ENCODE measurements at regions not wholly inside any gene's neighbourhood (a gene's known extent, or its start where the extent isn't known, plus 50 kb on each side); places are given as distances from the start of the nearest gene placed in this dataset.

DNA sequence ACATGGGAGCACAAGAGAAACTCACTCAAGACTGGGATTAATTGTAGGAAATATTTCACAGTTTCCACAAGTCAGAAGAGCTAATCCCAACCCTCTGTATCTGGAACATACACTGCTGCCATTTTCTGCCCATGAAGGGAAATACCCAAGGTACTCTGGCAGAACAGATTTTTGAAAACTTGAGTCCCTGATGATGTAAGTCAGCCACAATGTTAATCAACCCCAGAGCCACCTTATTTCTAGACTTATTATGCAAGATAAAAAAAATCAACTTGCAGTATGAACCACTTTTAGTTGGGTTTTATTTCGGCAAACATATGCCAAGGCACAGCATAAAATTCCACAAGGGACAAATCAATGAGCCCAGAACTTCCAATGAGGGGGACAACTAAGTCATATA, 141.5 kb downstream of the LY86 start:
- Histone ChIP-seq H3K36me3 (ENCODE audit: insufficient read depth, low read length) (no peaks in the 10 kb centered on the region), H3K27ac (ENCODE audit: low read depth, low read length) (no peak overlapping the region), H3K9me3 (ENCODE audit: low read length) (no peaks in the 10 kb centered on the region), H3K4me3 (ENCODE audit: low read length) (no peak overlapping the region), H3K27me3 (ENCODE audit: insufficient read depth, low read length, poor library complexity, severe bottlenecking) (no peaks in the 10 kb centered on the region), H3K4me1 (ENCODE audit: insufficient read depth, low read length) (peaks cover 1% of the 10 kb centered on the region)
- Mint-ChIP-seq H3K27me3 (peaks cover 11 to 35% of the 10 kb centered on the region in 2 donors), H3K9me3 (peaks cover 0 to 3% (median 0%) of the 10 kb centered on the region in 5 donors), H3K4me1 (peaks cover 0 to 4% (median 1%) of the 10 kb centered on the region in 3 donors), H3K36me3 (no peaks in the 10 kb centered on the region), H3K27ac (no peak overlapping the region), H3K4me3 (no peak overlapping the region)
- CTCF ChIA-PET: no interaction called here
- POLR2A ChIA-PET: no interaction called here
- no peak for DNase-seq

DNA sequence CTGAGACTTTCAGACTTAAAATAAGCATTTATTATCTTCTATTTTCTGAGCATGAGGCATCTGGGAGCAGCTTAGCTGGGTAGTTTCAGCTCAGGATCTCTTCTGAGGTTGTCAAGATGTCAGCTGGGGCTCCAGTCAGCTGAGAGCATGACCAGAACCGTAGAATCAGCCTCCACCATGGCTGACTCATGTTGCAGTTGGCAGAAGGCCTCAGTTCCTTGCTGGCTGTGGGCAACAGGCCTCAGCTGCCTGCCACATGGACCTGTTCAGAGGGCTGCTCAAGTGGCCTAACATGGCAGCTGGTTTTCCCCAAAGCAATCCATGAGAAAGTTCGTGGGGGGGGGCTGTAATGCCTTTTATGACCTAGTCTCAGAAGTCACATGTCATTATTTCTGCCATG, 142.3 kb downstream of the LY86 start:
- H3K27me3 Mint-ChIP-seq: peaks cover 10 to 36% of the 10 kb centered on the region in 2 donors
- Histone ChIP-seq H3K4me3 (ENCODE audit: low read length) (no peak overlapping the region), H3K36me3 (ENCODE audit: insufficient read depth, low read length) (no peaks in the 10 kb centered on the region), H3K27me3 (ENCODE audit: insufficient read depth, low read length, poor library complexity, severe bottlenecking) (no peaks in the 10 kb centered on the region), H3K4me1 (ENCODE audit: insufficient read depth, low read length) (no peaks in the 10 kb centered on the region), H3K9me3 (ENCODE audit: low read length) (no peaks in the 10 kb centered on the region), H3K27ac (ENCODE audit: low read depth, low read length) (no peak overlapping the region)
- ChIA-PET CTCF (no interaction called here), POLR2A (no interaction called here)
- H3K4me3 Mint-ChIP-seq: no peak overlapping the region
- H3K9me3 Mint-ChIP-seq: peaks cover 0 to 3% (median 0%) of the 10 kb centered on the region in 5 donors
- DNase-seq: no peak
- H3K4me1 Mint-ChIP-seq: peaks cover 0 to 1% (median under 1%) of the 10 kb centered on the region in 3 donors
- no peaks in the 10 kb centered on the region for H3K36me3 Mint-ChIP-seq
- no peak overlapping the region for H3K27ac Mint-ChIP-seq

GRCh38 chr6:6734479-6735465, 146.3 kb downstream of the LY86 start:
- no peaks in the 10 kb centered on the region for H3K9me3 Mint-ChIP-seq
- no peak overlapping the region for H3K27ac Mint-ChIP-seq
- H3K4me3 Mint-ChIP-seq: no peak overlapping the region
- H3K4me3 ChIP-seq (ENCODE audit: low read length): no peak overlapping the region
- peaks cover 9 to 65% of the 10 kb centered on the region in 2 donors for H3K27me3 Mint-ChIP-seq
- POLR2A ChIA-PET: no interaction called here
- no peaks in the 10 kb centered on the region for H3K36me3 ChIP-seq (ENCODE audit: insufficient read depth, low read length)
- H3K27ac ChIP-seq (ENCODE audit: low read depth, low read length): no peak overlapping the region
- CTCF ChIA-PET: no interaction called here
- H3K4me1 Mint-ChIP-seq: no peaks in the 10 kb centered on the region
- H3K9me3 ChIP-seq (ENCODE audit: low read length): no peaks in the 10 kb centered on the region
- no peak for DNase-seq
- H3K4me1 ChIP-seq (ENCODE audit: insufficient read depth, low read length): no peaks in the 10 kb centered on the region
- H3K27me3 ChIP-seq (ENCODE audit: insufficient read depth, low read length, poor library complexity, severe bottlenecking): no peaks in the 10 kb centered on the region
- H3K36me3 Mint-ChIP-seq: no peaks in the 10 kb centered on the region

DNA sequence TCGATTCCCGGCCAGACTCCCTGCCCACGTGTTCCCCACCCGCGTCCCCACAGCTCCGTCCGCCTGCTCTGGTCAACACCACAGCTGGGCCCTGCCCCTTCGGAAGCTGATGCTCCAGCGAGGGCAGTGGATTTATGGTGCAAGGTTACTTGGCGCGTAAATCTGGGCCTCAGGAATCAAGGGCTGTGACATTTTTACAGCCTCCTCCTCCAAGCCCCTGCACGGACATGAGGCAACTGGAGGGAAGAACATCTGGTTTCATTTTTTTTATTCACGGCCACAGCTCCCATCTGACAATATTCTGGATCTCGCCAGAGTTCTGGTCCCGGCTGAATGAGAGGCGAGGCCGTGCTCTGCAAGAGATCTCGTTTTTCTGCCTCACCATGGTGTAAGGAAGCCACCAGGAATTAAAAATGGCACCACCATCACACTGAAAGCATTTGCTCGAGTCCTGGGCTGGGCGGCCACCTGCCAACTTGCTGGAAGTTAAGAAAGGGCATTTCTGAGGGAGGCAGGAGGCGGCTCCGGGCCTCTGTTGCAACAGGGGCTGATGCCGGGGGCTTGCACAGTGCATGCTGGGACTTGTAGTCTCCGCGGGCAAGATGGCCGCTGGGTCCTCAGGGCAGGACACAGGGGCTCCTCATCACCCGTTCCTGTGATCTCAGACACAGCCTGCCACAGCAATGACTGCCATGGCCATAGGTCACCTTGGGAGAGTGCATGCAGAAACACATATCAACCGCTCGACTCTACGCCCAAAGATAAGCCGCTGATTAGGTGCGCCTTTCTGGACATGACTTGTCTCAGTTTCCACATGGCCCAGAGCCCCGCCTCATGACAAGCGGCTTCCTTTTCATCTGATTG, 148.5 kb downstream of the LY86 start:
- no peaks in the 10 kb centered on the region for H3K36me3 ChIP-seq (ENCODE audit: insufficient read depth, low read length)
- POLR2A ChIA-PET: no interaction called here
- Mint-ChIP-seq H3K27ac (no peak overlapping the region), H3K4me1 (no peaks in the 10 kb centered on the region), H3K9me3 (no peaks in the 10 kb centered on the region), H3K4me3 (no peak overlapping the region), H3K27me3 (peaks cover 9 to 61% of the 10 kb centered on the region in 2 donors), H3K36me3 (no peaks in the 10 kb centered on the region)
- no peak overlapping the region for H3K27ac ChIP-seq (ENCODE audit: low read depth, low read length)
- no peaks in the 10 kb centered on the region for H3K9me3 ChIP-seq (ENCODE audit: low read length)
- H3K27me3 ChIP-seq (ENCODE audit: insufficient read depth, low read length, poor library complexity, severe bottlenecking): no peaks in the 10 kb centered on the region
- no peaks in the 10 kb centered on the region for H3K4me1 ChIP-seq (ENCODE audit: insufficient read depth, low read length)
- CTCF ChIA-PET: no interaction called here
- DNase-seq: no peak
- no peak overlapping the region for H3K4me3 ChIP-seq (ENCODE audit: low read length)

- Histone ChIP-seq H3K36me3 (ENCODE audit: insufficient read depth, low read length) (no peaks in the 10 kb centered on the region), H3K27ac (ENCODE audit: low read depth, low read length) (no peak overlapping the region), H3K27me3 (ENCODE audit: insufficient read depth, low read length, poor library complexity, severe bottlenecking) (no peaks in the 10 kb centered on the region), H3K9me3 (ENCODE audit: low read length) (no peaks in the 10 kb centered on the region), H3K4me1 (ENCODE audit: insufficient read depth, low read length) (no peaks in the 10 kb centered on the region), H3K4me3 (ENCODE audit: low read length) (no peak overlapping the region)
- H3K27ac Mint-ChIP-seq: no peak overlapping the region
- no peak overlapping the region for H3K4me3 Mint-ChIP-seq
- DNase-seq: no peak
- peaks cover 9 to 60% of the 10 kb centered on the region in 2 donors for H3K27me3 Mint-ChIP-seq
- H3K9me3 Mint-ChIP-seq: no peaks in the 10 kb centered on the region
- ChIA-PET POLR2A (no interaction called here), CTCF (no interaction called here)
- no peaks in the 10 kb centered on the region for H3K4me1 Mint-ChIP-seq
- H3K36me3 Mint-ChIP-seq: no peaks in the 10 kb centered on the region
Measured at GRCh38 chr6:6737671-6738070, 149.2 kb downstream of the LY86 start.

GRCh38 chr6:6738108-6738507, 149.6 kb downstream of the LY86 start:
- Mint-ChIP-seq H3K9me3 (no peaks in the 10 kb centered on the region), H3K4me1 (no peaks in the 10 kb centered on the region), H3K27ac (no peak overlapping the region), H3K36me3 (peaks cover 0 to 1% (median 0%) of the 10 kb centered on the region in 3 donors), H3K27me3 (peaks cover 9 to 56% of the 10 kb centered on the region in 2 donors), H3K4me3 (no peak overlapping the region)
- ChIA-PET POLR2A (no interaction called here), CTCF (no interaction called here)
- no peak for DNase-seq
- no peaks in the 10 kb centered on the region for H3K27me3 ChIP-seq (ENCODE audit: insufficient read depth, low read length, poor library complexity, severe bottlenecking)
- H3K4me1 ChIP-seq (ENCODE audit: insufficient read depth, low read length): no peaks in the 10 kb centered on the region
- H3K9me3 ChIP-seq (ENCODE audit: low read length): no peaks in the 10 kb centered on the region
- H3K4me3 ChIP-seq (ENCODE audit: low read length): no peak overlapping the region
- H3K27ac ChIP-seq (ENCODE audit: low read depth, low read length): no peak overlapping the region
- H3K36me3 ChIP-seq (ENCODE audit: insufficient read depth, low read length): no peaks in the 10 kb centered on the region

- Histone ChIP-seq H3K27ac (ENCODE audit: low read depth, low read length) (no peak overlapping the region), H3K4me3 (ENCODE audit: low read length) (no peak overlapping the region), H3K9me3 (ENCODE audit: low read length) (no peaks in the 10 kb centered on the region), H3K27me3 (ENCODE audit: insufficient read depth, low read length, poor library complexity, severe bottlenecking) (no peaks in the 10 kb centered on the region), H3K36me3 (ENCODE audit: insufficient read depth, low read length) (no peaks in the 10 kb centered on the region), H3K4me1 (ENCODE audit: insufficient read depth, low read length) (no peaks in the 10 kb centered on the region)
- no peak for DNase-seq
- ChIA-PET CTCF (no interaction called here), POLR2A (no interaction called here)
- Mint-ChIP-seq H3K27ac (no peak overlapping the region), H3K4me1 (no peaks in the 10 kb centered on the region), H3K27me3 (peaks cover 6 to 46% of the 10 kb centered on the region in 2 donors), H3K4me3 (no peak overlapping the region), H3K9me3 (no peaks in the 10 kb centered on the region), H3K36me3 (peaks cover 0 to 1% (median 0%) of the 10 kb centered on the region in 3 donors)
Measured at GRCh38 chr6:6738922-6739716, 150.6 kb downstream of the LY86 start.

All from CD8-positive, alpha-beta memory T cell (primary cell).